RWPE2 (cell line): ENCODE measurements at regions not wholly inside any gene's neighbourhood (a gene's known extent, or its start where the extent isn't known, plus 50 kb on each side); places are given as distances from the start of the nearest gene placed in this dataset.

Source experiments
- ATAC-seq: fragments of 200-7000 bp; cut with Tn5 transposase; 3 replicates; pipeline ENCODE4 v1.9.1; 2021; ENCODE audit warnings: low read depth
- DNase-seq: peaks from one replicate; pipeline ENCODE4 v3.0.0-alpha.2; 2020; ENCODE audit warnings: low spot score
- H3K27ac ChIP-seq: fragments of 450-650 bp; 2 replicates; pipeline ENCODE4 v1.5.1; 2017; ENCODE audit warnings: mild to moderate bottlenecking; ENCODE audit not compliant: poor library complexity, severe bottlenecking
- H3K27me3 ChIP-seq: fragments of 250-450 bp; sonication (Bioruptor Pico); 2 replicates; pipeline ENCODE4 v1.5.1; 2021; ENCODE audit warnings: mild to moderate bottlenecking, moderate library complexity; ENCODE audit not compliant: insufficient read depth, poor library complexity, severe bottlenecking
- H3K36me3 ChIP-seq: fragments of 250-450 bp; sonication (Bioruptor Pico); 2 replicates; pipeline ENCODE4 v1.5.1; 2020; ENCODE audit warnings: low read depth, mild to moderate bottlenecking, moderate library complexity
- H3K4me1 ChIP-seq: fragments of 250-450 bp; sonication (Bioruptor Pico); 2 replicates; pipeline ENCODE4 v1.5.1; 2021; ENCODE audit warnings: mild to moderate bottlenecking, moderate library complexity; ENCODE audit not compliant: insufficient read depth, poor library complexity, severe bottlenecking
- H3K4me3 ChIP-seq: fragments of 250-450 bp; sonication (Bioruptor Pico); 2 replicates; pipeline ENCODE4 v1.5.1; 2021; ENCODE audit warnings: mild to moderate bottlenecking, moderate library complexity; ENCODE audit not compliant: severe bottlenecking
- H3K9me3 ChIP-seq: fragments of 250-450 bp; sonication (Bioruptor Pico); 2 replicates; pipeline ENCODE4 v1.5.1; 2021; ENCODE audit warnings: mild to moderate bottlenecking, moderate library complexity; ENCODE audit not compliant: severe bottlenecking
- TF ChIP-seq, protein P1 (sequence below): fragments of 450-650 bp; IDR thresholded peaks from one replicate; pipeline ENCODE4 v1.5.1; 2017; ENCODE audit warnings: mild to moderate bottlenecking, moderate library complexity; ENCODE audit not compliant: poor library complexity, severe bottlenecking

DNA sequence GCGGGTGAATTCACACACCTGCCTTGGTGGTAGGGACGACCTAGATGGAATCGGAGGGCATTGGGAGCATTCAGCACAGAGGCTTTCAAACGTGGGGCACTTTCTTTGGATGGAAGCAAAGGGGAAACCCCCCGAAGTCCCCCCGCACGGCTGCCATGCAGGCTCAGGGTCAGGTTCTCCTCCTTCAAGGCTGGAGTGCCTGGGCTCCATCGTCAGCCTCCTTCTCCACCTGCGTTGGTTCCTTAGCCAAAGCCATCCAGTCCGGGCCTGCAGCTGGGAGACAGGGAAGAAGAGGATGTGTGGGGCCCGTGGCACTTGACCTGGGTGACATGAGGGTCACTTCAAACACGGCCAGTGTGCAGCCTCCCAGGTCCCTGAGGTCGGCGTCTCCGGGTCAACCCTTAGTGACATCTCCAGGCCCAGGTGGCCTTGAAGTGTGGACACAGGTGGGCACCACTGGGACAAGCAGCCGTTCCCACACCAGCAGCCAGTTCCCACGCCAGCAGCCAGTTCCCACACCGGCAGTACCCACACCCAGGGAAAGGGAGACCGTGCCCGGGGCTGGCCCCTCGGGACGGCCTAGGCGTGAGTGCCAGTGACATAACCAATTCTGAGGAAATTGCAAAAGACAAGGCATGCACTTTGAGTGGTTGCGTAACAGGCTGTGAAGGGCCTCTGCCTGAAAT lies 116.0 kb downstream of the SOX1 start:
- H3K4me1 ChIP-seq = no peaks in the 10 kb centered on the region
- ATAC-seq (no peak), DNase-seq (peak; percentile 38)
- H3K27ac ChIP-seq = no peak overlapping the region
- TF ChIP-seq, protein P1, sequence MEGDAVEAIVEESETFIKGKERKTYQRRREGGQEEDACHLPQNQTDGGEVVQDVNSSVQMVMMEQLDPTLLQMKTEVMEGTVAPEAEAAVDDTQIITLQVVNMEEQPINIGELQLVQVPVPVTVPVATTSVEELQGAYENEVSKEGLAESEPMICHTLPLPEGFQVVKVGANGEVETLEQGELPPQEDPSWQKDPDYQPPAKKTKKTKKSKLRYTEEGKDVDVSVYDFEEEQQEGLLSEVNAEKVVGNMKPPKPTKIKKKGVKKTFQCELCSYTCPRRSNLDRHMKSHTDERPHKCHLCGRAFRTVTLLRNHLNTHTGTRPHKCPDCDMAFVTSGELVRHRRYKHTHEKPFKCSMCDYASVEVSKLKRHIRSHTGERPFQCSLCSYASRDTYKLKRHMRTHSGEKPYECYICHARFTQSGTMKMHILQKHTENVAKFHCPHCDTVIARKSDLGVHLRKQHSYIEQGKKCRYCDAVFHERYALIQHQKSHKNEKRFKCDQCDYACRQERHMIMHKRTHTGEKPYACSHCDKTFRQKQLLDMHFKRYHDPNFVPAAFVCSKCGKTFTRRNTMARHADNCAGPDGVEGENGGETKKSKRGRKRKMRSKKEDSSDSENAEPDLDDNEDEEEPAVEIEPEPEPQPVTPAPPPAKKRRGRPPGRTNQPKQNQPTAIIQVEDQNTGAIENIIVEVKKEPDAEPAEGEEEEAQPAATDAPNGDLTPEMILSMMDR = no peak
- no peaks in the 10 kb centered on the region for H3K9me3 ChIP-seq
- H3K27me3 ChIP-seq = no peaks in the 10 kb centered on the region
- no peaks in the 10 kb centered on the region for H3K36me3 ChIP-seq
- H3K4me3 ChIP-seq = no peak overlapping the region

DNA sequence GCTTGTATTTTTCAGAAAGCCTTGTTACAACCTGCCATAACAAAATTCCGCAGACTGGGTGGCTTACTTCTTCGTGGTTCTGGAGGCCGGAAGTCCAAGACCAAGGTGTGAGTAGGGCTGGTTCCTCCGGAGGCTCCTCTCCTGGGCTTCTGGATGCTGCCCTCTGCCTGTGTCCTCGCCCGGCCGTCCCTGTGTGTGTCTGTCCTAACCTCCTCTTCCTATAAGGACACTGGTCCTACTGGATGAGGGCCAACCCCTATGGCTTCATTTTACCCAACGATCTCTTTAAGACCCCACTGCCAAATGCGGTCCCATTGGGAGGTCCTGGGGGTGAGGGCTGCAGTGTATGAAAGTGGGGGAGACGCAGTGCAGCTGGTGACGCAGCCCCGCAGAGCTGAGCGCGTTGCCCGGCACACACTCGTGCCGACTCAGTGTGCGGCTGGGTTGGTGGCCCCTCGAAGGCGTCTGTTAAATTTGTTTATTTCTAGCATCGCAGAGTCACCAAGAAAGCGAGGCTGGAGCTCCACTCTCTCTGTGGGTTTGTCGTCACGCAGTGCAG lies 116.7 kb downstream of the SOX1 start:
- no peak for ATAC-seq
- Histone ChIP-seq H3K27me3 (no peaks in the 10 kb centered on the region), H3K27ac (no peak overlapping the region), H3K36me3 (no peaks in the 10 kb centered on the region), H3K9me3 (no peaks in the 10 kb centered on the region), H3K4me1 (no peaks in the 10 kb centered on the region), H3K4me3 (no peak overlapping the region)
- DNase-seq = peak; percentile 22
- TF ChIP-seq, protein P1 = no peak

DNA sequence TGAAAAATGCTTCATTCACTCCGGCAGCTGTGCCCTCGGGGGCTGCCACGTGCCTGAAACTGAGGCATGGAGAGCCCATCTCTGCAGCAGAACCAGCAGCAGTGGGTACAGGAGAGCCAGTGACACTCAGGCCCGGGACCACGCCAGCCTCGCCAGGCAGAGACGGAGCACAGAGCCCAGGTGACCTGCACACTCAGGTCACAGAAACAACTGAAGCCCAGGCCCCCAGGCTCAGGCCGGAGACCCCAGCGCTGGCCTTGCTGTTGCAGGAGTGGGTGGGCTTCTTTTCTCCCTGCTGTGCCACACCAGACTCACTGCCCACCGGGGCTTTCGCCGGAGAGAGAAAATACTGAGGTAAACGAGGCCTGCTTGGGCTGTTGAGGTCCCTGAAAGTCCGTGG lies 117.3 kb downstream of the SOX1 start:
- no peak overlapping the region for H3K4me3 ChIP-seq
- H3K27me3 ChIP-seq = no peaks in the 10 kb centered on the region
- H3K4me1 ChIP-seq = no peaks in the 10 kb centered on the region
- no peaks in the 10 kb centered on the region for H3K9me3 ChIP-seq
- no peak overlapping the region for H3K27ac ChIP-seq
- TF ChIP-seq, protein P1 = no peak
- H3K36me3 ChIP-seq = no peaks in the 10 kb centered on the region
- DNase-seq (no peak), ATAC-seq (no peak)

DNA sequence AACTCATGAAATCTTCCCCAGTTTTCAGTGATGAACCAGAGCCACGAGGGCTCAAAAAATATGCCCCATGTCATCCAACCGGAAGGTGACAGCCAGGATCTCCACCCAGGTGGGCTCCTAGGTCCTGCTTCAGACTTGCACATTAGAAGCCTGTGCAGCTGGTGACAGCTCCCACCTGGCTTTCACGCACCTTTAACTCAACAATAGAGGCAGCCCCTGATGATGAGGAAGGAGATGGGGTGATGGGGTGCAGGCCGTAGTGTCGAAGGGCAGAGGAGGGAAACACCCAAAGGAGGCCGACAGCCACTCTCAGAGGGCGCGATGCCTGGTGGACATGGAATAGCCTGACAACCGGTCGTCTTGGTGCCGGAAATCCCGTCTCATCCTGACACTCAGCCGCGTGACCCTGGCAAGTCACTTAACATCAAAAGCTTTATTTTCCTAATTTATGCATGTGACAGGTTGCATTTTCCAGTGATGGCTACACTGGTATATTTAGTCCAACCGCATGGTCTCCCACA lies 118.0 kb downstream of the SOX1 start:
- TF ChIP-seq, protein P1 = no peak
- H3K4me3 ChIP-seq = no peak overlapping the region
- no peaks in the 10 kb centered on the region for H3K36me3 ChIP-seq
- ATAC-seq (no peak), DNase-seq (no peak)
- no peaks in the 10 kb centered on the region for H3K9me3 ChIP-seq
- H3K27me3 ChIP-seq = no peaks in the 10 kb centered on the region
- H3K27ac ChIP-seq = no peak overlapping the region
- no peaks in the 10 kb centered on the region for H3K4me1 ChIP-seq

DNA sequence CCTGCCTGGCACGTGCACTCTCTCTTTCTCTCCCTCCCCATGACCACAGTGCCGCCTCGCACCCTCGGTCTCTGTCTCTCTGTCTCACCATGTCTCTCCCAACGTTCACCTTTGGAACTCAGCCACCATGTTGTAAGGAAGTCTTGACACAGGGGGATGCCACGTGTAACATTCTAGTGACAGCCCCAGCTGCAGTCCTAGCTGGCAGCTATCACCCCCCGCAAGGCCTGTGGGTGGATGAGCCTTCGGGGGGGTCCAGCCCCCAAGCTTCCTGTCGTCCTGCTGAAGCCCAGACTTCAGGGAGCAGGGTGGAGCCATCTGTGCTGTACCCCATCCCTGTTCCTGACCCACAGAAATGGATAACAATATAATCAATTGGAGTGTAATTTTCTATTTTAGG lies 118.5 kb downstream of the SOX1 start:
- no peak for ATAC-seq
- TF ChIP-seq, protein P1 = no peak

More for the DNA sequence above, 118.5 kb downstream of the SOX1 start:
- H3K27me3 ChIP-seq = no peaks in the 10 kb centered on the region
- no peaks in the 10 kb centered on the region for H3K9me3 ChIP-seq
- no peak for DNase-seq
- H3K4me1 ChIP-seq = no peaks in the 10 kb centered on the region
- H3K27ac ChIP-seq = no peak overlapping the region
- no peaks in the 10 kb centered on the region for H3K36me3 ChIP-seq
- no peak overlapping the region for H3K4me3 ChIP-seq
